ENCODE measurements at regions not wholly inside any gene's neighbourhood (a gene's known extent, or its start where the extent isn't known, plus 50 kb on each side); places are given as distances from the start of the nearest gene placed in this dataset.
"Not testable (repeated sequence)": the region's sequence is repeated elsewhere in the genome, so short reads cannot be mapped to it uniquely, and the experiment has no call there.

GRCh38 chr9:111744363-111744762, 50.4 kb downstream of the SHOC1 start:
- no peak for DNase-seq (ENCODE audit: low spot score)

- no peak for DNase-seq (ENCODE audit: low spot score)
These were observed 51.5 kb downstream of the SHOC1 start for GRCh38 chr9:111743275-111743674.

GRCh38 chr9:111740739-111741138, 54.0 kb downstream of the SHOC1 start:
- no peak for DNase-seq (ENCODE audit: low spot score)

- DNase-seq (ENCODE audit: low spot score) = no peak
These were observed 58.0 kb downstream of the SHOC1 start for GRCh38 chr9:111736714-111737113.

- not testable (repeated sequence) for DNase-seq (ENCODE audit: low spot score)
These were observed 59.4 kb downstream of the SHOC1 start for GRCh38 chr9:111735344-111735743.

GRCh38 chr9:111731928-111732327, 62.8 kb downstream of the SHOC1 start:
- no peak for DNase-seq (ENCODE audit: low spot score)

- no peak for DNase-seq (ENCODE audit: low spot score)
These were observed 63.7 kb downstream of the SHOC1 start for GRCh38 chr9:111730937-111731567.

- peak; percentile 10 for DNase-seq (ENCODE audit: low spot score)
These were observed 65.9 kb downstream of the SHOC1 start for GRCh38 chr9:111728617-111729366.

- DNase-seq (ENCODE audit: low spot score) = no peak
These were observed 66.6 kb downstream of the SHOC1 start for GRCh38 chr9:111728143-111728542.

GRCh38 chr9:111726949-111727348, 65.5 kb downstream of the GNG10 start:
- DNase-seq (ENCODE audit: low spot score) = no peak

GRCh38 chr9:111720174-111720573, 58.8 kb downstream of the GNG10 start:
- DNase-seq (ENCODE audit: low spot score) = no peak
